Ovary (tissue), 7 donors: ENCODE measurements at regions not wholly inside any gene's neighbourhood (a gene's known extent, or its start where the extent isn't known, plus 50 kb on each side); places are given as distances from the start of the nearest gene placed in this dataset.

Source experiments
- DNase-seq, 5 donors: peaks; one replicate each; pipeline ENCODE4 v3.0.0-alpha.2; 2019 to 2020
- H3K27ac ChIP-seq, 2 donors: fragments of 200-600 bp; one replicate each; pipeline versions ENCODE4 v1.5.1 to v1.8.0; 2019 to 2022
- H3K27me3 ChIP-seq: fragments of 200-600 bp; one replicate; pipeline ENCODE4 v1.8.0; 2022
- H3K36me3 ChIP-seq: fragments of 200-600 bp; sonication (generic); one replicate; pipeline ENCODE4 v1.5.1; 2019
- H3K4me1 ChIP-seq: one replicate; pipeline ENCODE4 v1.8.1; 2013; ENCODE audit warnings: mild to moderate bottlenecking, moderate library complexity; ENCODE audit not compliant: insufficient read depth
- H3K4me3 ChIP-seq: fragments of 200-600 bp; sonication (generic); one replicate; pipeline ENCODE4 v1.5.1; 2017
- H3K9me3 ChIP-seq, 2 donors: fragments of 200-600 bp in 1 of 2; sonication (generic) in 1 of 2; one replicate each; pipeline versions ENCODE4 v1.5.1 to v1.8.1; 2013 to 2019; ENCODE audit warnings: mild to moderate bottlenecking in 1 of 2, moderate library complexity in 1 of 2
- EP300 ChIP-seq: sonication (generic); formaldehyde crosslinking; IDR thresholded peaks from one replicate; pipeline ENCODE4 v1.6.1; 2017; ENCODE audit warnings: antibody characterized with exemption
- POLR2A ChIP-seq: fragments of 450-650 bp; IDR thresholded peaks from one replicate; pipeline ENCODE4 v1.6.1; 2017; ENCODE audit warnings: antibody characterized with exemption, mild to moderate bottlenecking, moderate library complexity
- WGBS, 3 donors: extraction: QIAGEN DNeasy Blood & Tissue Kit in 1 of 3; methylation state at CpG; one replicate each; pipeline versions ENCODE4 v1.1.5 to v1.1.7; 2013 to 2017; 5-methylcytosine and 5-hydroxymethylcytosine counted together
- intact Hi-C, 4 donors: fragments of 100-400 bp; cut with DNase I; formaldehyde crosslinking; loops; one replicate each; pipeline versions ENCODE4 v1.11.0 to v1.15.1; 2022 to 2023
- TF ChIP-seq, protein P1 (sequence below), 3 donors: fragments of 450-650 bp in 2 of 3; fragments of 200-600 bp in 1 of 3; IDR thresholded peaks; one replicate each; pipeline versions ENCODE4 v1.5.1 to v1.8.0; 2016 to 2022; ENCODE audit warnings: antibody characterized with exemption in 3 of 3, mild to moderate bottlenecking in 1 of 3
- donor health status: DM: no; HTN: no; CAD: no; lungs with moderate emphysema.
- donor health status: DM: no; HTN: no; CAD: no.
- donor health status: Bipolar disorder and iron deficiency.
- donor health status: DM: no; HTN: no; CAD: no.
- donor health status: DM: yes; HTN: yes; CAD: no.

DNA sequence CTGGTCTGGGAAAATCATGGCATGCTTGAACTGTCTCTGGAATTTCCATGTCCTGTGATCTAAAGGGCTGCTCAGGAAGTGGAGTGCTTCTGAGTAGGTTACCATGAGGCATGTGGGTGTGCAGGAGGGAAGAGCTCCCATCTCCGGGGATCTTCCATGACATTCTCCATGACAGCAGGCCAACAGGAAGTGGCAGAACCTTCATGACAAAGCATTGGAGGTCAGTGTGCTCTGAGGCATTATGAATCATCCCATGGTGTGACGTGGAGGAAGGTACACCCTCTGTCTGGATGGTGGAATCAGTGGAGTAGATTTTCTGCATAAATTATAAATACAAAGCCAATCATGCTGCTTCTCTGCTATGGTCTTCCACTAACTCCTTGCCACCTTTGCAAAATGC lies 139.6 kb upstream of the E2F8 start:
- no peaks in the 10 kb centered on the region for H3K4me1 ChIP-seq
- H3K36me3 ChIP-seq: no peaks in the 10 kb centered on the region
- no peak for DNase-seq
- no peaks in the 10 kb centered on the region for H3K27me3 ChIP-seq
- intact Hi-C loops: no loop called here
- H3K27ac ChIP-seq: no peak overlapping the region
- WGBS, 3 donors: 50 to 55% (median 51%) methylated on average over 2 of the region's 2 CpGs
- H3K4me3 ChIP-seq: no peak overlapping the region
- H3K9me3 ChIP-seq: no peaks in the 10 kb centered on the region
- no peak for TF ChIP-seq EP300

DNA sequence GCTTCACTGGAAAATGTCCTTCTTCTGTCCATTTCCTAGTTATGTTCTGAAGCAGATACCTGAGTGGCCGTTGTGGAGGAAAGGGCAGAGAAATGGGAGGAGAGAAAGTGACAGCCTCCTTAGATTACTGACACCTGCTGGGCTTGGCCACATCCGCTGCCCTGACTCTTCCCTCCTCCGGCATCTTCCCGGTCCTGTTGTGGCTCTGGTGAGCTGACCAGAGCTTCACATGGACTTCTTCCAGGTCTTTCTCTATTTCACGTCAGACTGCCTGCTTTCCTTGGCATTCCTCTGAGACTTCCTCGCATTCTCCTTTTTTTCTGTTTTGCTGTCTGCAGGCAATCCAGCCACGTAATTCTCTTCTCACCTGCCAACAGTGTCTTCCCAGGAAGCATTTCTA lies 138.7 kb upstream of the E2F8 start:
- Histone ChIP-seq H3K27ac (no peak overlapping the region), H3K27me3 (no peaks in the 10 kb centered on the region), H3K9me3 (no peaks in the 10 kb centered on the region), H3K4me1 (no peaks in the 10 kb centered on the region), H3K36me3 (no peaks in the 10 kb centered on the region), H3K4me3 (no peak overlapping the region)
- WGBS, 3 donors: 19 to 29% (median 24%) methylated on average over 7 of the region's 7 CpGs
- no peak for DNase-seq
- intact Hi-C loops: no loop called here
- TF ChIP-seq EP300 (no peak), POLR2A (no peak)
- TF ChIP-seq, protein P1, sequence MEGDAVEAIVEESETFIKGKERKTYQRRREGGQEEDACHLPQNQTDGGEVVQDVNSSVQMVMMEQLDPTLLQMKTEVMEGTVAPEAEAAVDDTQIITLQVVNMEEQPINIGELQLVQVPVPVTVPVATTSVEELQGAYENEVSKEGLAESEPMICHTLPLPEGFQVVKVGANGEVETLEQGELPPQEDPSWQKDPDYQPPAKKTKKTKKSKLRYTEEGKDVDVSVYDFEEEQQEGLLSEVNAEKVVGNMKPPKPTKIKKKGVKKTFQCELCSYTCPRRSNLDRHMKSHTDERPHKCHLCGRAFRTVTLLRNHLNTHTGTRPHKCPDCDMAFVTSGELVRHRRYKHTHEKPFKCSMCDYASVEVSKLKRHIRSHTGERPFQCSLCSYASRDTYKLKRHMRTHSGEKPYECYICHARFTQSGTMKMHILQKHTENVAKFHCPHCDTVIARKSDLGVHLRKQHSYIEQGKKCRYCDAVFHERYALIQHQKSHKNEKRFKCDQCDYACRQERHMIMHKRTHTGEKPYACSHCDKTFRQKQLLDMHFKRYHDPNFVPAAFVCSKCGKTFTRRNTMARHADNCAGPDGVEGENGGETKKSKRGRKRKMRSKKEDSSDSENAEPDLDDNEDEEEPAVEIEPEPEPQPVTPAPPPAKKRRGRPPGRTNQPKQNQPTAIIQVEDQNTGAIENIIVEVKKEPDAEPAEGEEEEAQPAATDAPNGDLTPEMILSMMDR (IDR thresholded peaks at IDR 0.05): no peak

DNA sequence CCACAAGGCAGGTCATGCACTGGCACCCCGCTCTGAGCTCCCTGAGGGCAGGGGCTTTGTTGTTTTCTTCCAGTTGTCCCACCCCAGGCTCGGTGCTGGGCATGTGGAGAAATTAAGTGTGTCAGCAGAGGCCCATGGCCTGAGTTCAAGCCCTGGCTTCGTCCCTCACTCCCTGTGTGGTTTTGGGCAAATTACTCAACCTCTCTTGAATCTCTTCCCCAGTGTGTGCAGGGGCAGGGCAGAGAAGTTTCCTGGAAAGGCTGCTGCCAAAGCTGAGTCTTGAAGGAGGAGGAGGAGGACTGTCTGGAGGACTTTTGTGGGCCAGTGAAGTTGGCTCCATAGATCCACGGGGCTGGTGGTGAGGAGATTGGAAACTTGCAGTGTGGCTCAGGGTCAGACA lies 138.1 kb upstream of the E2F8 start:
- Histone ChIP-seq H3K27ac (no peak overlapping the region), H3K9me3 (no peaks in the 10 kb centered on the region), H3K4me3 (no peak overlapping the region), H3K27me3 (no peaks in the 10 kb centered on the region), H3K36me3 (no peaks in the 10 kb centered on the region), H3K4me1 (no peaks in the 10 kb centered on the region)
- TF ChIP-seq EP300: no peak
- no peak for TF ChIP-seq POLR2A
- TF ChIP-seq, protein P1 (IDR thresholded peaks at IDR 0.05): no peak
- intact Hi-C loops: no loop called here
- 70 to 74% (median 72%) methylated on average over 4 of the region's 4 CpGs for WGBS, 3 donors
- no peak for DNase-seq

DNA sequence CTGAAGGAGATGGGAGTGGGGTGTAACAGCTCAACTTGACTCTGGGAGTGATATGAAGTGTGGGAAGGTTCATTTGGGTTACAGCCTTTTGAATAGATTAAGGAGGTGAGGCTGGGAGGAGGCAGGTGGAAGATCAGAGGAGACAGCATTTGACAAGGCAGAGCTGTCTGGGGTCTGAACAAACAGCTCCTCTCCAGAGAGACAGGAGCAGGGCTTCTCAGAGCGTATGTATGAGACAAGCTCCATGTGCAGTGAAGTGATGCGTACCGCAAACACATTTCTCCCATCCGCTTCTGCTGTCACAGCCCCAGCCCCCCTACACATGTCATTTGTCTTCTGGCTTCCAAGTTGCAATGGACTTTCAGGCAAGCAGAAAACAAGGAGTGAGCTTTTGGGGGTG lies 137.1 kb upstream of the E2F8 start:
- WGBS, 3 donors: 68 to 86% (median 75%) methylated on average over 4 of the region's 4 CpGs
- Histone ChIP-seq H3K4me3 (no peak overlapping the region), H3K27ac (no peak overlapping the region), H3K36me3 (no peaks in the 10 kb centered on the region), H3K27me3 (no peaks in the 10 kb centered on the region), H3K4me1 (no peaks in the 10 kb centered on the region), H3K9me3 (no peaks in the 10 kb centered on the region)
- intact Hi-C loops: no loop called here
- no peak for DNase-seq
- TF ChIP-seq POLR2A (no peak), EP300 (no peak)
- TF ChIP-seq, protein P1 (IDR thresholded peaks at IDR 0.05): no peak

DNA sequence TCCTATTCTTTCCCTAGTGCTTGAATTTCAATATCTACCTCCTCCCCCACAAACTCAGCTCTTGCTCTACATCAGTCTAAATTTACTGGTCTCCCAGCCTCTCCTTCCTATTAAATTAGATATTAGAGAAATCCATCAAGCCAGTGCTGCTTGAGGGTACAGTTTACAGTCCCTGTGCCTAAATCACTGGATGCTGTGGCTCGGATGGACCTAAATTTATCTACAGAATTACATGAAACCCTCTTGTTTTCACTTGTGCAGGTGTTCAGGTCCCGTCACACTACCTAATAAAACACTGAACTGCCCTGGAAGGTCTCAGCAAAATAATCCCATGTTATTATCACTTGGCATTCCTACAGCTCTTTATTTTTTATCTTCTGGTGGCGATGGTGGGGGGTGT lies 134.7 kb upstream of the E2F8 start:
- no peak overlapping the region for H3K4me3 ChIP-seq
- no peaks in the 10 kb centered on the region for H3K4me1 ChIP-seq
- TF ChIP-seq POLR2A: no peak
- TF ChIP-seq, protein P1 (IDR thresholded peaks at IDR 0.05): no peak
- H3K36me3 ChIP-seq: no peaks in the 10 kb centered on the region
- intact Hi-C loops: no loop called here
- WGBS, 3 donors: 23 to 52% (median 25%) methylated on average over 3 of the region's 3 CpGs
- no peak overlapping the region for H3K27ac ChIP-seq
- no peaks in the 10 kb centered on the region for H3K27me3 ChIP-seq
- no peaks in the 10 kb centered on the region for H3K9me3 ChIP-seq
- no peak for DNase-seq
